ENCODE measurements at regions not wholly inside any gene's neighbourhood (a gene's known extent, or its start where the extent isn't known, plus 50 kb on each side); places are given as distances from the start of the nearest gene placed in this dataset.

DNA sequence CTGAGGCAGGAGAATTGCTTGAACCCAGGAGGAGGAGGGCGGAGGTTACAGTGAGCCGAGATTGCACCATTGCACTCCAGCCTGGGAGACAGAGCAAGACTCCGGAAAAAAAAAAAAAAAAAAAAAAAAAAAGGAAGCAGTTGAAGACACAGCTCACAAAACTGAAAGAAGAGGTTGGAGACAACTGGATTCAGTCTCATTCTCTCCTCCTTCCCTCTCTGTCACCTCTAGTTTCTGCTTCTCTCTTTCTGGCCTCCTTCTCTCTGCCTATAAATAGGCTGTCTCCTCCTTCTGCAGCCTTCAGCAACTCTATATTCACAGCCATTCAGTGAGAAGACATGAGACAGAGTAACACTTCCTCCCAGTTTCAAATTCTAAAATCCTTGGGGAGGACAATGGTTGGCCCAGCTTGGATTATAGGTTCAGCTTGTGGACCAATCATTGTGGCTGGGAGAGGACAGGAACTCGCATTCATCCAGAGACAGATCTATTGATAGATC, 125.6 kb upstream of the HABP2 start:
- Histone ChIP-seq H3K9me3 (no peaks in the 10 kb centered on the region), H3K27ac (no peak overlapping the region), H3K27me3 (no peaks in the 10 kb centered on the region), H3K4me1 (no peaks in the 10 kb centered on the region), H3K4me3 (no peak overlapping the region), H3K36me3 (ENCODE audit: low read depth, missing control alignments) (no peaks in the 10 kb centered on the region)
- no peak for DNase-seq
- TF ChIP-seq POLR2A (IDR thresholded peaks at IDR 0.05): no peak
- TF ChIP-seq, protein P1, sequence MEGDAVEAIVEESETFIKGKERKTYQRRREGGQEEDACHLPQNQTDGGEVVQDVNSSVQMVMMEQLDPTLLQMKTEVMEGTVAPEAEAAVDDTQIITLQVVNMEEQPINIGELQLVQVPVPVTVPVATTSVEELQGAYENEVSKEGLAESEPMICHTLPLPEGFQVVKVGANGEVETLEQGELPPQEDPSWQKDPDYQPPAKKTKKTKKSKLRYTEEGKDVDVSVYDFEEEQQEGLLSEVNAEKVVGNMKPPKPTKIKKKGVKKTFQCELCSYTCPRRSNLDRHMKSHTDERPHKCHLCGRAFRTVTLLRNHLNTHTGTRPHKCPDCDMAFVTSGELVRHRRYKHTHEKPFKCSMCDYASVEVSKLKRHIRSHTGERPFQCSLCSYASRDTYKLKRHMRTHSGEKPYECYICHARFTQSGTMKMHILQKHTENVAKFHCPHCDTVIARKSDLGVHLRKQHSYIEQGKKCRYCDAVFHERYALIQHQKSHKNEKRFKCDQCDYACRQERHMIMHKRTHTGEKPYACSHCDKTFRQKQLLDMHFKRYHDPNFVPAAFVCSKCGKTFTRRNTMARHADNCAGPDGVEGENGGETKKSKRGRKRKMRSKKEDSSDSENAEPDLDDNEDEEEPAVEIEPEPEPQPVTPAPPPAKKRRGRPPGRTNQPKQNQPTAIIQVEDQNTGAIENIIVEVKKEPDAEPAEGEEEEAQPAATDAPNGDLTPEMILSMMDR (IDR thresholded peaks at IDR 0.05): no peak
- 83 to 87% methylated on average over 4 of the region's 4 CpGs for WGBS, 2 donors
- intact Hi-C loops (cut with DNase I; ENCODE audit: low total_unique reads): no loop called here

DNA sequence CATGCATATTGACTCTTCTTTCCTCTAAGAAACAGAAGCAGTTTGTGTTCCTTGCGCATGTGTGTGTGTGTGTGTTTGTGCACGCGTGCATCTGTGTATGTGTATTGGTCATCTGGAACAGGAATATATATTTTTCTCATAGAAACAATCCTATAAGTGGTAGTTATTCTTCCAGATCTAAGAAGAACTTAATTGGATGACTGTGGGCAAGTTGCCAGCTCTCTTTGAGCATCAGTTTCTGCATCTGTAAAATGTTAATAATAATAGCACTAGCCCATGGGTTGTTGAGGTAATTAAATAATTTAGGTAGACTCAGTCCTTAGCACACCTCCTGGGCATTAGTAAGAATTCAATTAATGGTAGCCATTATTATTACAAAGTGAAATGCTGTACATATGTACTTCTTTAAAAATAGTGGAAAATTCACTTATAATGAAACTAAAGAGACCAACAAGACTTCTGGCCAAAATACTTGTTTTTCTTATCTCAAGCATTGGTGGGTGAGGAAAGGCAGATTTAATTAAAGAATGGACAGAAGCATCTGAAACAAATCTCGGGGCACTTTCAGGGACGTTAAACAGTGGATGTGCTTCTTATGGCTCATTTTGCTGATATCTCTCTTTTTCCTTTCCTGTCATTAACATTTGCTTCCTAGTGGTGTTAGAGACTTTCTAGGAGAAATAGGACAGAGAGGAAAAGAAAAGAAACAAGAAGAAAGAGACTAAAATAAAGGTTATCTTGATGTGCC, 124.9 kb upstream of the HABP2 start:
- no peaks in the 10 kb centered on the region for H3K36me3 ChIP-seq (ENCODE audit: low read depth, missing control alignments)
- H3K27ac ChIP-seq: no peak overlapping the region
- H3K4me1 ChIP-seq: no peaks in the 10 kb centered on the region
- no peaks in the 10 kb centered on the region for H3K9me3 ChIP-seq
- TF ChIP-seq, protein P1 (IDR thresholded peaks at IDR 0.05): no peak
- no peak for TF ChIP-seq POLR2A (IDR thresholded peaks at IDR 0.05)
- H3K27me3 ChIP-seq: no peaks in the 10 kb centered on the region
- no peak overlapping the region for H3K4me3 ChIP-seq
- DNase-seq: no peak
- 72 to 84% methylated on average over 5 of the region's 5 CpGs for WGBS, 2 donors
- intact Hi-C loops (cut with DNase I; ENCODE audit: low total_unique reads): no loop called here

DNA sequence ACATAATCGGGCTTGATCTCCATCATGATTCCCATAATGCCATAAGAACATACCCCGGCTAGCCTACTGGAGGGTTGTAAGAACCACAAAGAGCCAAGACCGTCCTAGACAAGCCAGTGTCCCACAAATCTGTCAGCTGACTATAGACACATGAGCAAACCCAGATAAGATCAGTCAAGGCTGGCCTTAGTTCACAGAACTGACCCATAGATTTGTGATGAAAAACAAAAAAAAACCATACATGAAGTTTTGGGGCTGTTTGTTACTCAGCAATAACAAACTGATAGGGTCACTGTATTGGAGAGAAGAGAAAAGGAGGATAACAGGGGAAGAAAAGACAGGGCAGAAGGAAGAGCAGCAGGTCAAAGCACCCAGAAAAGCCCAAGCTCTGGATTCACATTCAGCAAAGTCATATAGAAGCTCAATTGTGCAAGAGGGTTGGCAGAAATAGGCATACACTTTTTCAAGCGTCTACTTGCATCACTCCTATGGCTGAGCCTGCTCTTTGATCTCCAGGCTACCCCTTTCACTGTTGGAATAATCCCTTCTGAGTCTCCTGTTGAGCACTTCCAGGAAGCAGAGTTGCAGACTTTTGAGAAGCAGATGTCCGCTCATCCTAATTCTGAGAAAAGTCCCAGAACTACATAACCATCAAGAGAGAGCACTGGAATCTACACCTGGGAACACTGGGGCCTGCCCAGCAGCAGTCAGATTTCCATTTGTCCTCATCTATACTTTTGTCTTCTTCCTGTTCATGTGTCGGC, 122.0 kb upstream of the HABP2 start:
- TF ChIP-seq POLR2A (IDR thresholded peaks at IDR 0.05): no peak
- Histone ChIP-seq H3K9me3 (no peaks in the 10 kb centered on the region), H3K27ac (no peak overlapping the region), H3K4me1 (no peaks in the 10 kb centered on the region), H3K4me3 (no peak overlapping the region), H3K27me3 (no peaks in the 10 kb centered on the region), H3K36me3 (ENCODE audit: low read depth, missing control alignments) (no peaks in the 10 kb centered on the region)
- WGBS, 2 donors: 95 to 96% methylated on average over 6 of the region's 6 CpGs
- DNase-seq: no peak
- intact Hi-C loops (cut with DNase I; ENCODE audit: low total_unique reads): no loop called here

DNA sequence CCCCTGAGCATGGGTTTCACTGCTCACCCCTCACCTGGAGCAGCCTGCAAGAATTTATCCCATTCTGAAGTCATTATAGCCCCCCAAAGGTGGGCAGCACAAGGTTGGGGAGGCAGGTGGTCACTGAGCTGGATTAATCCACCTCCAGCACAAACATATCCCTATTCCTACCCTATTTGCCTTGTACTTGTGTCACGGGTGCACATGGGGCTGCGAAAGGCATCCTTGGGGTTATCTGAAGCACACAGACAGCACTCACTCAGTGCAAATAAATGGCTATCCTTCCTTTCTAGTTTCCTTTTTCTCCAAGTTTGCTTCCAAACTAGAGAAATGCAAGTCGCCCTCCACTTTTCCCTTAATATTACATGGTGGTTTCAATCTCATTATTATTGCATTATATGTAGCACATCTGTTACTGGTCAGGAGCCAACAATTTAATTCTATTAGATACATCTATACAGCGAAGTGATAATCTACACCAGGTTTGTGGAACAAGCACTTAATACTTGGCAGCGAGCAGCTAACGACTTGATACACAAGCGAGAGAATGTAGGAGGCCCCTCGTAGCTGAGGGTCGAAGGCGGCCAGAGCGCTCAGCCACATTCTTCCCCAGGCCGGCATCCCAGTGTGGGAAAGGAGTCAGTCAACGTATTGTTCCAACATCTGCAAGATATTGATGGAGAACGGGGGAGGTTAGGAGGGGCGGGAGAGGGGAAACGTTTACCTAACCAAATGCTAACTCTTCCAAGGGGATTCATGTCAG, 121.3 kb upstream of the HABP2 start:
- H3K4me3 ChIP-seq: no peak overlapping the region
- no peaks in the 10 kb centered on the region for H3K36me3 ChIP-seq (ENCODE audit: low read depth, missing control alignments)
- no peaks in the 10 kb centered on the region for H3K27me3 ChIP-seq
- no peak for TF ChIP-seq POLR2A (IDR thresholded peaks at IDR 0.05)
- TF ChIP-seq, protein P1 (IDR thresholded peaks at IDR 0.05): no peak
- no peaks in the 10 kb centered on the region for H3K4me1 ChIP-seq
- intact Hi-C loops (cut with DNase I; ENCODE audit: low total_unique reads): no loop called here
- H3K9me3 ChIP-seq: no peaks in the 10 kb centered on the region
- 67 to 76% methylated on average over 16 of the region's 16 CpGs for WGBS, 2 donors
- H3K27ac ChIP-seq: no peak overlapping the region
- DNase-seq: no peak

DNA sequence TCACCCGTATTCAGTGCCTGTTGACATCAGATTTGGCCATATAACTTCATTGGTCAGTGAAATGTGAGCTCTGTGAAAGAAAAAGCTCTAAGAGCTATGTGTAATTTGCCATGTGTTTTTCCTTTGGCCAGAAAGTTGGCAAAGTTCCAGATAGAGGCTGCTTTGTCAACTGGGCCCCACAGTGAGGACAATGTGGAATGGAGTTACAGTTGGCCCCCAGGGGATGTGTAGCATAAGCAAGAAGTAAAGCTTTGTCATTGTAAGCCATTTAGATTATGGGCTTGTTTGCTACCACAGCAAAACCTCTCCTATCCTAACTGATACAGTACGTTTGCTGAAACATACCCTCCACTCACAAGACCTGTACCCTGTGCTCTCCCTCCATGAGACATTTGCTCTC, 119.1 kb upstream of the HABP2 start:
- H3K4me3 ChIP-seq: no peak overlapping the region
- no peak for TF ChIP-seq POLR2A (IDR thresholded peaks at IDR 0.05)
- TF ChIP-seq, protein P1 (IDR thresholded peaks at IDR 0.05): no peak
- H3K9me3 ChIP-seq: no peaks in the 10 kb centered on the region
- intact Hi-C loops (cut with DNase I; ENCODE audit: low total_unique reads): no loop called here
- WGBS, 2 donors: 50 to 92% methylated on average over 2 of the region's 2 CpGs
- no peak overlapping the region for H3K27ac ChIP-seq
- H3K4me1 ChIP-seq: no peaks in the 10 kb centered on the region
- H3K36me3 ChIP-seq (ENCODE audit: low read depth, missing control alignments): no peaks in the 10 kb centered on the region
- no peak for DNase-seq
- no peaks in the 10 kb centered on the region for H3K27me3 ChIP-seq
